ENCODE measurements at regions not wholly inside any gene's neighbourhood (a gene's known extent, or its start where the extent isn't known, plus 50 kb on each side); places are given as distances from the start of the nearest gene placed in this dataset.

DNA sequence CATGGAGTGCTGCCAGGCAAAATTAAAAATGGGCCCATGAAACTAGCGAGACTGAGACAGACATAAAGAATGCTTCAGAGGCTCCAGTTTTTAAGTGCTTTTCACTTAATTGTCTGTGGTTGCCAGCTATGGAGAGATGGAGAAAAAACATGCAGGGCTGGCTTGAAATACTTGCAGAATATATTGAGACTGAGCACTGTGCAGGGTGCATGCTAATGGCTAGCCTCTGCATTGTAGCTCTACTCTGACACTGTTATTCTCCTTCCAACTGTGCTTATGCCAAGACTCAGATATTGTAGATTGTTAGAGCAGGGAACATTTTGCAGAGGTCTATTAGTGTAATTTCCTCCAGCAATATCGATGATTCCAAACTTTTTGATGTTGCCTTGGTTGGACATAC, 735.0 kb downstream of the PDCD6IP start:
- H3K27me3 Mint-ChIP-seq (ENCODE audit: insufficient read depth, unreplicated experiment): peaks cover 15% of the 10 kb centered on the region
- no peak overlapping the region for H3K27ac Mint-ChIP-seq (ENCODE audit: low read depth, unreplicated experiment)
- TF ChIP-seq, protein P1, sequence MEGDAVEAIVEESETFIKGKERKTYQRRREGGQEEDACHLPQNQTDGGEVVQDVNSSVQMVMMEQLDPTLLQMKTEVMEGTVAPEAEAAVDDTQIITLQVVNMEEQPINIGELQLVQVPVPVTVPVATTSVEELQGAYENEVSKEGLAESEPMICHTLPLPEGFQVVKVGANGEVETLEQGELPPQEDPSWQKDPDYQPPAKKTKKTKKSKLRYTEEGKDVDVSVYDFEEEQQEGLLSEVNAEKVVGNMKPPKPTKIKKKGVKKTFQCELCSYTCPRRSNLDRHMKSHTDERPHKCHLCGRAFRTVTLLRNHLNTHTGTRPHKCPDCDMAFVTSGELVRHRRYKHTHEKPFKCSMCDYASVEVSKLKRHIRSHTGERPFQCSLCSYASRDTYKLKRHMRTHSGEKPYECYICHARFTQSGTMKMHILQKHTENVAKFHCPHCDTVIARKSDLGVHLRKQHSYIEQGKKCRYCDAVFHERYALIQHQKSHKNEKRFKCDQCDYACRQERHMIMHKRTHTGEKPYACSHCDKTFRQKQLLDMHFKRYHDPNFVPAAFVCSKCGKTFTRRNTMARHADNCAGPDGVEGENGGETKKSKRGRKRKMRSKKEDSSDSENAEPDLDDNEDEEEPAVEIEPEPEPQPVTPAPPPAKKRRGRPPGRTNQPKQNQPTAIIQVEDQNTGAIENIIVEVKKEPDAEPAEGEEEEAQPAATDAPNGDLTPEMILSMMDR (IDR thresholded peaks at IDR 0.05; ENCODE audit: unreplicated experiment): no peak
- intact Hi-C loops (cut with micrococcal nuclease): no loop called here
- H3K4me3 Mint-ChIP-seq (ENCODE audit: unreplicated experiment): no peak overlapping the region
- ChIA-PET CTCF (no interaction called here), POLR2A (no interaction called here)
- no peaks in the 10 kb centered on the region for H3K9me3 Mint-ChIP-seq (ENCODE audit: unreplicated experiment)
- no peaks in the 10 kb centered on the region for H3K36me3 Mint-ChIP-seq (ENCODE audit: insufficient read depth, unreplicated experiment)
- no peak for DNase-seq (ENCODE audit: unreplicated experiment)
- no peaks in the 10 kb centered on the region for H3K4me1 Mint-ChIP-seq (ENCODE audit: insufficient read depth, unreplicated experiment)
- BruUV-seq (replicated peaks): no TSS peak

GRCh38 chr3:34534013-34534412, 735.6 kb downstream of the PDCD6IP start:
- no peaks in the 10 kb centered on the region for H3K4me1 Mint-ChIP-seq (ENCODE audit: insufficient read depth, unreplicated experiment)

GRCh38 chr3:34544136-34544535, 745.7 kb downstream of the PDCD6IP start:
- Mint-ChIP-seq H3K36me3 (ENCODE audit: insufficient read depth, unreplicated experiment) (no peaks in the 10 kb centered on the region), H3K4me1 (ENCODE audit: insufficient read depth, unreplicated experiment) (no peaks in the 10 kb centered on the region), H3K9me3 (ENCODE audit: unreplicated experiment) (no peaks in the 10 kb centered on the region), H3K4me3 (ENCODE audit: unreplicated experiment) (no peak overlapping the region), H3K27me3 (ENCODE audit: insufficient read depth, unreplicated experiment) (peaks cover 12% of the 10 kb centered on the region), H3K27ac (ENCODE audit: low read depth, unreplicated experiment) (no peak overlapping the region)
- no TSS peak for BruUV-seq (replicated peaks)
- ChIA-PET CTCF (interaction anchor here (0.6 to 0.9 kb wide), 4 partner anchors 9 to 557 kb away, joined by 3 to 4 read pairs (median 4); no protein-coding TSS in a partner anchor), POLR2A (no interaction called here)
- intact Hi-C loops (cut with micrococcal nuclease): no loop called here
- no peak for DNase-seq (ENCODE audit: unreplicated experiment)
- TF ChIP-seq, protein P1 (IDR thresholded peaks at IDR 0.05; ENCODE audit: unreplicated experiment): no peak

More at GRCh38 chr3:34534013-34534412, 735.6 kb downstream of the PDCD6IP start:
- ChIA-PET POLR2A (no interaction called here), CTCF (no interaction called here)
- no peak for DNase-seq (ENCODE audit: unreplicated experiment)
- TF ChIP-seq, protein P1 (IDR thresholded peaks at IDR 0.05; ENCODE audit: unreplicated experiment): no peak
- Mint-ChIP-seq H3K9me3 (ENCODE audit: unreplicated experiment) (no peaks in the 10 kb centered on the region), H3K4me3 (ENCODE audit: unreplicated experiment) (no peak overlapping the region), H3K36me3 (ENCODE audit: insufficient read depth, unreplicated experiment) (no peaks in the 10 kb centered on the region), H3K27me3 (ENCODE audit: insufficient read depth, unreplicated experiment) (peaks cover 9% of the 10 kb centered on the region), H3K27ac (ENCODE audit: low read depth, unreplicated experiment) (no peak overlapping the region)
- BruUV-seq (replicated peaks): no TSS peak
- intact Hi-C loops (cut with micrococcal nuclease): no loop called here

DNA sequence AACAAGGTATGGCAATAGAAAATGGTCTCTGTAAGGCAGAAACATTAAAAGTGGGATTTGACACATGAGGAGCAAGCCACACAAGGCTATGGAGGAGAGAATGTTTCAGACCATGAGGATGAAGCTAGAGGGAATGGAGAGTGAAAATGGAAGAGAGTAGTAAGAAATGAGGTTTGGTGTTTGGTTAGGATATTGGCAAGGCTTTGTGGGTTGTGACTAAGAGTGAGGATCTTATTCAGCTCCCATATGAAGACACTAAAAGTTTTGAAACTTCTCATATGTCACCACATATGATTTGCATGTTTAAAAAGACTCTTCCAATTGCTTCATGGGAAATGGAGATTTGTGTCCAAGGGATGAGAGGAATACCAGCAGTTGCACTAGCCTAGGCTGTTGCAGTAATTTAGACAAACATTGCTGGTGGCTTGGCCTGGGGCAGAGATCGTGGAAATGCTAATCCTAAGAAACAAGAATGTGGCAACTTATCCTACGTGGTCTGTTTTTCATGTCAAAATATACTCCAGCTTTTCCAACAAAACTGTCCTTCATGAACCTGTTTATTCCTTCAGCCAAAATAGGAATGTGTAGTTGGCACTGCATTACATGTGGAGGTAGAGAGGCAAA, 749.0 kb downstream of the PDCD6IP start:
- TF ChIP-seq, protein P1 (IDR thresholded peaks at IDR 0.05; ENCODE audit: unreplicated experiment): no peak
- H3K36me3 Mint-ChIP-seq (ENCODE audit: insufficient read depth, unreplicated experiment): no peaks in the 10 kb centered on the region
- ChIA-PET CTCF (interaction anchor here (0.7 kb wide), 1 partner anchor 455 kb away, joined by 3 read pairs; no protein-coding TSS in a partner anchor), POLR2A (interaction anchor here (0.6 kb wide), 2 partner anchors 10 to 158 kb away, joined by 3 to 4 read pairs; no protein-coding TSS in a partner anchor)
- intact Hi-C loops (cut with micrococcal nuclease): no loop called here
- H3K27ac Mint-ChIP-seq (ENCODE audit: low read depth, unreplicated experiment): no peak overlapping the region
- no peak overlapping the region for H3K4me3 Mint-ChIP-seq (ENCODE audit: unreplicated experiment)
- no TSS peak for BruUV-seq (replicated peaks)
- H3K9me3 Mint-ChIP-seq (ENCODE audit: unreplicated experiment): no peaks in the 10 kb centered on the region
- no peak for DNase-seq (ENCODE audit: unreplicated experiment)
- peaks cover 12% of the 10 kb centered on the region for H3K27me3 Mint-ChIP-seq (ENCODE audit: insufficient read depth, unreplicated experiment)
- no peaks in the 10 kb centered on the region for H3K4me1 Mint-ChIP-seq (ENCODE audit: insufficient read depth, unreplicated experiment)
